Tibial artery (tissue), 4 donors: ENCODE measurements at regions not wholly inside any gene's neighbourhood (a gene's known extent, or its start where the extent isn't known, plus 50 kb on each side); places are given as distances from the start of the nearest gene placed in this dataset.

ENCODE experiments used
- DNase-seq, 2 donors: peaks; one replicate each; pipeline ENCODE4 v3.0.0-alpha.2; 2019
- H3K27ac ChIP-seq, 2 donors: fragments of 200-600 bp; sonication (generic) in 1 of 2; 1 replicate in 1 of 2; 2 replicates in 1 of 2; pipeline ENCODE4 v1.5.1; 2018 to 2019; ENCODE audit warnings: mild to moderate bottlenecking in 1 of 2
- H3K27me3 ChIP-seq, 2 donors: fragments of 200-600 bp; sonication (generic) in 1 of 2; one replicate each; pipeline versions ENCODE4 v1.5.1 to v1.6.0; 2016 to 2019
- H3K36me3 ChIP-seq, 3 donors: fragments of 200-600 bp; sonication (generic) in 2 of 3; one replicate each; pipeline ENCODE4 v1.5.1; 2016 to 2019; ENCODE audit warnings: mild to moderate bottlenecking in 2 of 3
- H3K4me1 ChIP-seq, 4 donors: fragments of 200-600 bp; sonication (generic) in 2 of 4; 1 replicate in 3 of 4; 2 replicates in 1 of 4; pipeline ENCODE4 v1.5.1; 2016 to 2019
- H3K4me3 ChIP-seq, 2 donors: fragments of 200-600 bp; sonication (generic) in 1 of 2; 1 replicate in 1 of 2; 2 replicates in 1 of 2; pipeline ENCODE4 v1.5.1; 2018 to 2019; ENCODE audit warnings: mild to moderate bottlenecking in 2 of 2
- H3K9me3 ChIP-seq, 3 donors: fragments of 200-600 bp; sonication (generic) in 1 of 3; one replicate each; pipeline ENCODE4 v1.5.1; 2016 to 2019
- intact Hi-C: fragments of 100-400 bp; cut with DNase I; formaldehyde crosslinking; loops from one replicate; pipeline ENCODE4 v1.15.0; 2023; ENCODE audit warnings: low total_unique reads
- TF ChIP-seq, protein P1 (sequence below), 2 experiments: fragments of 200-600 bp in 1 of 2; fragments of 450-650 bp in 1 of 2; IDR thresholded peaks; one replicate each; pipeline ENCODE4 v1.5.1; 2017 to 2019; ENCODE audit warnings: antibody characterized with exemption in 2 of 2, mild to moderate bottlenecking in 1 of 2, moderate library complexity in 1 of 2

DNA sequence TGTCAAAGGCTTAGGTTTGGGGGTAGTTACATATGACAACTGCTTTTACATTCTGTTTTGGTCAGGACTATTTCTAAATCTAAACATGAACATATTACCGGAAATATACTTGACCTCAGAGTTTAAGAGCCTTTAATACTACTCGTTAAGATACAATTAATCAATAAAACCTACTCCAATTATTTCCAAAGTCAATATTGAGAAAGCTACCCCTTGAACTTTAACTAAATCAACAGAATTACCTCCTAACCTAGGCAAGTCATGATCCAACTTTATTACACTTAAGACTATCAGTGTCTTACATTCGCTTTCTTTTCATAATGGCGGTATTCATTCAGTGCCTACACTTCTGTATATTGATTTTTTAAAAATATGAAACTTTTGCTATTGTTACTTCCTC lies 107.7 kb downstream of the RAP2B start:
- H3K4me3 ChIP-seq, result no peak overlapping the region
- no peaks in the 10 kb centered on the region for H3K4me1 ChIP-seq
- no peaks in the 10 kb centered on the region for H3K27me3 ChIP-seq
- no peaks in the 10 kb centered on the region for H3K36me3 ChIP-seq
- no peak overlapping the region for H3K27ac ChIP-seq
- no peak for DNase-seq
- intact Hi-C loops, result no loop called here
- H3K9me3 ChIP-seq, result no peaks in the 10 kb centered on the region
- TF ChIP-seq, protein P1, sequence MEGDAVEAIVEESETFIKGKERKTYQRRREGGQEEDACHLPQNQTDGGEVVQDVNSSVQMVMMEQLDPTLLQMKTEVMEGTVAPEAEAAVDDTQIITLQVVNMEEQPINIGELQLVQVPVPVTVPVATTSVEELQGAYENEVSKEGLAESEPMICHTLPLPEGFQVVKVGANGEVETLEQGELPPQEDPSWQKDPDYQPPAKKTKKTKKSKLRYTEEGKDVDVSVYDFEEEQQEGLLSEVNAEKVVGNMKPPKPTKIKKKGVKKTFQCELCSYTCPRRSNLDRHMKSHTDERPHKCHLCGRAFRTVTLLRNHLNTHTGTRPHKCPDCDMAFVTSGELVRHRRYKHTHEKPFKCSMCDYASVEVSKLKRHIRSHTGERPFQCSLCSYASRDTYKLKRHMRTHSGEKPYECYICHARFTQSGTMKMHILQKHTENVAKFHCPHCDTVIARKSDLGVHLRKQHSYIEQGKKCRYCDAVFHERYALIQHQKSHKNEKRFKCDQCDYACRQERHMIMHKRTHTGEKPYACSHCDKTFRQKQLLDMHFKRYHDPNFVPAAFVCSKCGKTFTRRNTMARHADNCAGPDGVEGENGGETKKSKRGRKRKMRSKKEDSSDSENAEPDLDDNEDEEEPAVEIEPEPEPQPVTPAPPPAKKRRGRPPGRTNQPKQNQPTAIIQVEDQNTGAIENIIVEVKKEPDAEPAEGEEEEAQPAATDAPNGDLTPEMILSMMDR (IDR thresholded peaks at IDR 0.05), result no peak

DNA sequence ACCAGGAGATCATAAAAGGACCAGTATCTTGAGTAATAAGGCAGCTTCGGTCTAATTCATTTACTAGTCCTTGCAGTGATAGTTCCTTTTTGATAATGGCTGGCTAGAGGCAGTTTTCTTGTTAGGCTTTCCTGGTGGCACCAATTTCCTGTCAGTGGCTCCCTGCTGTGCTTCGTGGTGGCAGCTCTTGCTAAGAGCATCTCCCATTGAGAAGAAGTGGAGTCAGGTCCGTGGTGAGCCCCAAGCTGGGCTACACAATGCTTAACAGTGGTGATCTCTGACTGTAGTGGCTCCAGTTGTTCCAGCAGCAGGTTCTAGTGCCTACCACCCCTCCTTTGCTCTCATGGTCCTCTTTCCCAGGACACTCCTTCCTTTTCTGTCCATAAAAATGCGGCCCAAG lies 111.2 kb downstream of the RAP2B start:
- TF ChIP-seq, protein P1 (IDR thresholded peaks at IDR 0.05), result no peak
- no peak for DNase-seq
- Histone ChIP-seq H3K27me3 (no peaks in the 10 kb centered on the region), H3K4me1 (no peaks in the 10 kb centered on the region), H3K9me3 (no peaks in the 10 kb centered on the region), H3K4me3 (no peak overlapping the region), H3K27ac (no peak overlapping the region), H3K36me3 (no peaks in the 10 kb centered on the region)
- intact Hi-C loops, result no loop called here

DNA sequence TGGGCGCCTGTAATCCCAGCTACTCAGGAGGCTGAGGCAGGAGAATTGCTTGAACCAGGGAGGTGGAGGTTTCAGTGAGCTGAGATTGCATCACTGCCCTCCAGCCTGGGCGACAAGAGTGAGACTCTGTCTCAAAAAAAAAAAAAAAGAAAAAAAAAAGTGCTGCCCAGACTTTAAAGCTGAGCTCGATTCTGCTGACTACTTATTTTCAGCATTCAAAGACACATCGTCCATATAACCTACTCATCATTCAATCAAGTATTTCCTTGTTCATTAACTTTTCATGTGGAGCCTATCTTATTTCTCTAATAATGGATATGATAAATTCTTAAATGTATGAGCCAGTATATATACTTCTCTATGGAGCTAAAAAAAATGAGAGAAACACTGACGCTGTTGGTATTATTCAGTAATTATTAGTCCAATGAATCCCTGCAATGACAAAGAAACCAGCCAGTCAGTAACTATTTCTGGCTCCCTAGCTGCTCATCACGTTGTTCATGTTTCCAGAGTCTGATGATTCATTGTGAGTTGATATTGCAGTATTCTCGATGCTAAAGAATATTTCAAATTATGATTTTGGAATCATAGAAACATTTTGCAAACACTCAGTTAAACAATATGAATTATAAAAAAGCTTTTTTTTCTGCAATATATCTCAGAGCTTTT lies 111.9 kb downstream of the RAP2B start:
- TF ChIP-seq, protein P1 (IDR thresholded peaks at IDR 0.05), result no peak
- Histone ChIP-seq H3K27me3 (no peaks in the 10 kb centered on the region), H3K9me3 (no peaks in the 10 kb centered on the region), H3K36me3 (no peaks in the 10 kb centered on the region), H3K4me3 (no peak overlapping the region), H3K4me1 (no peaks in the 10 kb centered on the region), H3K27ac (no peak overlapping the region)
- intact Hi-C loops, result no loop called here
- no peak for DNase-seq

DNA sequence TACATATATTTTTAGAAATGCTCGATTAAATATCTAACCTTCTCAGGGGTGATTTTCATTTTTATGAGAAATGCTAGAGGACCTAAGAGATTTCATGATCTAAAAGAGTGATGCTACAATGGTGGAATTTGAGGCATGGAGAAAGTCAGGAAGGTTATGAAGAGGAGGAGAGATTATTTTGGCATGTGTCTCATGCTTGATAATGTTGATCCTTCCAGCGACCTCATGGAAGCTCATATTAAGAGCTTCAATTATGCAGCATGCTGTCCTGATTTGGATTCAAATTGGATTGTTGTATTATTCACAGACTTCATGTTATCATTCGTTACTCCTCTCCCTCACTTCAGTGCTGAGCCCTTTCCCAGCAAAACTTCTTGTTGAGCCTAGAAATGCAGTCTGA lies 112.5 kb downstream of the RAP2B start:
- DNase-seq, result no peak
- H3K27ac ChIP-seq, result no peak overlapping the region
- H3K9me3 ChIP-seq, result no peaks in the 10 kb centered on the region
- no peaks in the 10 kb centered on the region for H3K4me1 ChIP-seq
- no peaks in the 10 kb centered on the region for H3K27me3 ChIP-seq
- TF ChIP-seq, protein P1 (IDR thresholded peaks at IDR 0.05), result no peak
- H3K36me3 ChIP-seq, result no peaks in the 10 kb centered on the region
- intact Hi-C loops, result no loop called here
- H3K4me3 ChIP-seq, result no peak overlapping the region

DNA sequence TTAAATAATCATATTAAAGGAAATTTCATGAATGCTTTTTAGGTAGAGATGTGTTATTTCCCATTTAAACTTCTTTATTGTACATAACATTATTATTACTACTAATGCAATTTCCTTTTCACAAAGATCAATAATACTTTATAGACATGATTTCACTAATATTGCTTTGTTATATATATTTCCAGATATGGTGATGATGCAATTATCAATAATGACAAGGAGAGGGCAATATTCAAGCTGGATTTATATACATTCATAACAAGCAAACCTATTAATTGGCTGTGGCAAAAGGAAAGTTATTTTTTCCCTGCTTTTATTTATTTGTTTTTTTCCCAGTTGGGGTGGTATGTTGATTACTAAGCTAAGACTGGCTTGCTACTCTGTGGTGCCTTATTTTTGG lies 113.5 kb downstream of the RAP2B start:
- intact Hi-C loops, result no loop called here

More for the DNA sequence above, 113.5 kb downstream of the RAP2B start:
- Histone ChIP-seq H3K4me1 (no peaks in the 10 kb centered on the region), H3K4me3 (no peak overlapping the region), H3K9me3 (no peaks in the 10 kb centered on the region), H3K36me3 (no peaks in the 10 kb centered on the region), H3K27ac (no peak overlapping the region), H3K27me3 (no peaks in the 10 kb centered on the region)
- DNase-seq, result no peak
- TF ChIP-seq, protein P1 (IDR thresholded peaks at IDR 0.05), result no peak
